Endometrial microvascular endothelial cells (primary cell): ENCODE measurements at regions not wholly inside any gene's neighbourhood (a gene's known extent, or its start where the extent isn't known, plus 50 kb on each side); places are given as distances from the start of the nearest gene placed in this dataset.
"Not testable (repeated sequence)": the region's sequence is repeated elsewhere in the genome, so short reads cannot be mapped to it uniquely, and the experiment has no call there.

ENCODE experiments used
- in situ Hi-C: cut with HindIII; loops from 2 replicates; pipeline ENCODE4 v1.10.0; 2017; ENCODE audit warnings: low sequenced_read_pairs, low pct_unique_long_range_greater_than_20kb; ENCODE audit errors: inconsistent ontology term

DNA sequence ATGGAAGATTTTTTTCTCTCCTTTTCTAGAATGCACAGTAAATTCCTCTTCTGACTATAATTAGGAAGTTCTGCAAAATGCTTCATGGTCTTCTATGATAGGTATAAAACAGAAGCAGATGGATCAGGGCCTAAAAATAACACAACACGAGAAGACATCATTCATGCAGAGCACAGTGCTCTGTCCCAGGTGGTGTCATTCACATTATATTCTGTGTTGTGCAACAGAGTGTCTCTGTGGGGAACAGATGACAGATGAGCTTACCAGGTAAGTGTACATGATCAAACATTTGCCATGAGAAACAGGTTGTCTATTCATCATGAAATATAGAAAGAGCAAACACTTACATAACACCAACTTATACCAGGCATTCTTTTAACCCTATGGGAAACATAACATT is 288.3 kb downstream of the KCTD12 start:
- in situ Hi-C loops: no loop called here

DNA sequence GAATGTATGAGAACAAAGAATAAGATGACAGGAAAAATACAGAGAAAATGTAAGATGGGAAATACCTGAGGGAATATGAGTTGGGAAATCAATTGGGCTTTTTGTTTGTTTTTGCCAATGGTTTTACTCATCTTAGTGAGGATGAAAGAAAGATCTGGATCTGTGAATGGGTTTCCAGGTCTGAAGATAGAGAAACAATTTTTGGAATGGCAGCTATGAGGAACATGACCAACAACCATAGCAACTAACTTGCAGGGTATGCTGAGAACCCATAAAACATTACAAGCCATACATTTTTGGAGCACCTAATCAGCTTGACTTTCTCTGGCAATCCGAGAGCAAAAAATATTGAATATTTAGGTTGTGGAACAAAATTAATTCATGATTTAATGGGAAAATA is 290.0 kb downstream of the KCTD12 start:
- in situ Hi-C loops: no loop called here

GRCh38 chr13:76594435-76594834 is 291.8 kb downstream of the KCTD12 start:
- in situ Hi-C loops: no loop called here

GRCh38 chr13:76586842-76587241 is 299.4 kb downstream of the KCTD12 start:
- in situ Hi-C loops: no loop called here

DNA sequence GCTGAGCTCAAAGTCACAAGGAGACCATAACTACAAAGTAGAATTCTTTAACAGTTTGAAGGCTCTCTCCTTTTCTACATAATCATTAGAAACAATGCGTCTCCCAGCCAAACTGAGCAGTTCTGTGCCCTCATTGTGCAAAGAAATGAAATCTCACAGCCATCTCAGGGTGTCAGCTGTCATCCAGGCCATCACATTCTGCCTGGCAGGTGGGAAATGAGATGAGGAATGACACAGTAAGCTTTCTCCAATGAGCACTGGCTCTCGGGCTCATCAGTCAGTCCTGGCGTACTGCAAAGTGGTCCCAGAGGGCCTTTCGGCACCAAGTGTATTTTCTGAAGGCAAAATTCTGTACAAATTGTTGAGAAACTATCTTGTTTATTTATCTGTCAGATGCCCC is 306.5 kb downstream of the KCTD12 start:
- in situ Hi-C loops: no loop called here

DNA sequence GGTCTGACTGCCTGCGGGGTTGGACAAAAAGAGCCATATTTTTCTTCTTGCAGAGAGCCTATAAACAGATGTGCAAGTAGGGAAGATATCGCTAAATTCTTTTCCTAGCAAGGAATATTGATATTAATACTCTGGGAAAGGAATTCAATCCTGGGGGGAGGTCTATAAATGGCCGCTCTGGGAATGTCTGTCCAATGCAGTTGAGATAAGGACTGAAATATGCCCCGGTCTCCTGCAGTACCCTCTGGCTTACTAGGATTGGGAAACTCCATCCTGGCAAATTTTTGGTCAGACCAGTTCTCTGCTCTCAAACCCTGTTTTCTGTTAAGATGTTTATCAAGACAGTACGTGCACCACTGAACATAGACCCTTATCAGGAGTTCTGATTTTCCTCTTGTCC is 310.6 kb downstream of the KCTD12 start:
- in situ Hi-C loops: not testable (repeated sequence)

- in situ Hi-C loops: no loop called here
Observed at GRCh38 chr13:76570510-76570971, 315.7 kb downstream of the KCTD12 start.

DNA sequence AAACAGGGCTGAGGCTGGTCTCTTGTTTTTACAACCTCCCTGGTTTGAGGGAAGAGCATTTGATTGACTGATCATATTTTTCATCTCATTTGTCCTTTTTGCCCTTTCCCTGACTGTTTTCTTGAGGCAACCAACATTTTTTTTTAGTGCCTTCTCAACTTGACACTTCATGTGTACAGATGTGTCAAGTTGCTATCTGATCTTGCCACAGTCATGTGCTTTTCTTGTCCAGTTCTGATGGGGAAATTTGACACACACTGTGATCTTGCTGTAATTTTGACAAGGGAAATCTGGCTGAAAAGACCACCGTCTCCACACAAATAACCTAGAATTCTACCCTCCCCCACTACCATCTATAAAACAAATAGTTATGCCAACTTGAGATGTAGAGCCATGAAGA is 329.6 kb downstream of the KCTD12 start:
- in situ Hi-C loops: no loop called here

DNA sequence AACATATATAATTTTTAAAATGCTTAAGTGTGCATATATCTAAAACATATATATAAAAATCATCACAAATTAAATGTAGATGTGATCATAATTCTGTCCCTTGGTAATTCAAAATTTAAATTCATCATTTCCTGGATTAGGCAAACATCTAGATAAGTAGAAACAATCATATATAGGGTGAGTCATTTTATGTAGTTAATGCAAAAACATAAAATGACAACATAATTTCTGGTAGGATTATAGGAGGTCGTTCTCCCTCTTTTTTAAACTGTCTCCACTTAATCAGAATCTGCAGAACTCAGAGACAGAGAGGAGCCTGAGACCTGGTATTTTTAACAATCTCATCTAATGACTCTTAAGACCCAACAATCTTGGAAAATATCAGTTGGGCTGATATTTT is 333.4 kb downstream of the KCTD12 start:
- in situ Hi-C loops: no loop called here

GRCh38 chr13:76552041-76552772 is 334.0 kb downstream of the KCTD12 start:
- in situ Hi-C loops: no loop called here

DNA sequence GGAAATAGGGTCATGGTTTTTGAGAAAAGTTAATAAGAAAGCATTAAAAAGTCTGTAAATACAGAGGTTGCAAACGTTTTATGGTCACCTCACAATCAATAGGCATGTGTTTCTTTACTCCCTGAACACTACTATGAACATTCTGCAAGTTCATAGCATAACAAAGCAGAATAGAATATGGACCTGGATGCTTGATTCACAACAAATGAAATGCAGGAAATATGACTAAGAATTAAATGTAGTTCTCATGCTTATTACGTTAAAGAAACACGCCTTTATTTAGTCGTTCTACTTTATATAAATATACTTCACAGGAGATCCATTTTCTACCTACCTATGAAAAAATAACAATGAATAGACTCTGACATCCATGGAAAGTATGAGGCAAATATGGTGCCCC is 344.0 kb downstream of the KCTD12 start:
- in situ Hi-C loops: no loop called here

GRCh38 chr13:76538004-76538403 is 348.2 kb downstream of the KCTD12 start:
- in situ Hi-C loops: no loop called here

GRCh38 chr13:76533251-76533650 is 353.0 kb downstream of the KCTD12 start:
- in situ Hi-C loops: no loop called here

GRCh38 chr13:76527041-76527440 is 359.2 kb downstream of the KCTD12 start:
- in situ Hi-C loops: no loop called here

GRCh38 chr13:76523740-76524340 is 362.4 kb downstream of the KCTD12 start:
- in situ Hi-C loops: no loop called here

- in situ Hi-C loops: no loop called here
Observed at GRCh38 chr13:76522083-76522755, 364.0 kb downstream of the KCTD12 start.

- in situ Hi-C loops: no loop called here
Observed at GRCh38 chr13:76519685-76520084, 366.5 kb downstream of the KCTD12 start.

DNA sequence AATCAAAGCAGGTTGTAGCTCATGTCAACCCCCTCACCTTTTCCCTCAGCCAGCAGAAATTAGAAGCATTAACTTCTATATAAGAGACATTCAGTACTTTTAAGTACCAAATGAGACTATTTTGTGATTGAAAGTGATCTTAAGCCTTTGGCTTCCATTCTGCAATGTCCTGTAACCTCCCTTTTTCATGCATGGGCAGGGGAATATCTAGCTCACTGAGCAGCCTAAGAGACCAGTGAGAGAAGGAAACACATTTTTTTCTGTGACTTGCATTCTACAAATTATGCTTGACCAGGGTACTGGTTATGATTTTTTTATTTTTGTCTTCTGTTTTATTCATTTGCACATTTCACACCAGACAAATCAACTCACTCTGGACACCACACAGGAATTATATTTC is 369.6 kb downstream of the KCTD12 start:
- in situ Hi-C loops: no loop called here

GRCh38 chr13:76516013-76516412 is 370.2 kb downstream of the KCTD12 start:
- in situ Hi-C loops: no loop called here

DNA sequence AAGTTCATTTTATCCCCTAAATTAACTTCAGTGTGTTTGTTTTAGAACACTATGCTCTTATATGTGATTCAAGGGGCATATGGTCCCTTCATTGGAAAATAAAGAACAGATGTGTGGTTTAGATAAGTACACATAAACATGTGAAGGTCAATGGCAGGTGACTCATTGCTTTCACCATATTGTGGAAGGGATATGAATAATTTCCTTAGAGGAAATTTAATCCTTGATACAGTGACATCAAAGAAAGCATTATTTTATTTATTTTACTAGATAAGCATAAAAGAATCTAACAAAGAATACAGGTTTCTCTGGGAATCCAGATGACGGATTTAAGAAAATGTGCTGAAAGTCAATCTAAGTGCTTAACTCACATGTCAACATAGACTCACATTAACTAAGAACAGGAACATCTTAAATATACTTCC is 373.5 kb downstream of the KCTD12 start:
- in situ Hi-C loops: no loop called here
